ENCODE measurements at regions not wholly inside any gene's neighbourhood (a gene's known extent, or its start where the extent isn't known, plus 50 kb on each side); places are given as distances from the start of the nearest gene placed in this dataset.

- Mint-ChIP-seq H3K4me1 (no peaks in the 10 kb centered on the region), H3K9me3 (no peaks in the 10 kb centered on the region), H3K27me3 (no peaks in the 10 kb centered on the region), H3K4me3 (no peak overlapping the region), H3K27ac (no peak overlapping the region), H3K36me3 (ENCODE audit: low read depth) (no peaks in the 10 kb centered on the region)
- ChIA-PET CTCF (no interaction called here), POLR2A (no interaction called here)
- DNase-seq = no peak
Measured at GRCh38 chr19:30207357-30207756, 164.8 kb upstream of the ZNF536 start.

- H3K4me3 Mint-ChIP-seq = no peak overlapping the region
- CTCF ChIA-PET = no interaction called here
- DNase-seq = no peak
- H3K27ac Mint-ChIP-seq = no peak overlapping the region
- POLR2A ChIA-PET = no interaction called here
- H3K36me3 Mint-ChIP-seq (ENCODE audit: low read depth) = no peaks in the 10 kb centered on the region
- no peaks in the 10 kb centered on the region for H3K9me3 Mint-ChIP-seq
- H3K27me3 Mint-ChIP-seq = no peaks in the 10 kb centered on the region
- H3K4me1 Mint-ChIP-seq = no peaks in the 10 kb centered on the region
Measured at GRCh38 chr19:30208436-30209060, 163.6 kb upstream of the ZNF536 start.

- ChIA-PET POLR2A (no interaction called here), CTCF (no interaction called here)
- no peak for DNase-seq
- no peaks in the 10 kb centered on the region for H3K36me3 Mint-ChIP-seq (ENCODE audit: low read depth)
- H3K4me1 Mint-ChIP-seq = peaks cover 6% of the 10 kb centered on the region
- no peak overlapping the region for H3K4me3 Mint-ChIP-seq
- H3K27ac Mint-ChIP-seq = no peak overlapping the region
- no peaks in the 10 kb centered on the region for H3K27me3 Mint-ChIP-seq
- H3K9me3 Mint-ChIP-seq = no peaks in the 10 kb centered on the region
Measured at GRCh38 chr19:30209617-30210600, 162.3 kb upstream of the ZNF536 start.

GRCh38 chr19:30212574-30212973 is 159.6 kb upstream of the ZNF536 start:
- Mint-ChIP-seq H3K27me3 (peaks cover 6% of the 10 kb centered on the region), H3K27ac (no peak overlapping the region), H3K9me3 (no peaks in the 10 kb centered on the region), H3K36me3 (ENCODE audit: low read depth) (no peaks in the 10 kb centered on the region), H3K4me3 (no peak overlapping the region), H3K4me1 (peaks cover 8% of the 10 kb centered on the region)
- POLR2A ChIA-PET = no interaction called here
- CTCF ChIA-PET = interaction anchor here (0.6 kb wide), 1 partner anchor 63 kb away, joined by 4 read pairs; no protein-coding TSS in a partner anchor
- DNase-seq = no peak

GRCh38 chr19:30214651-30215051 is 157.5 kb upstream of the ZNF536 start:
- CTCF ChIA-PET = no interaction called here

GRCh38 chr19:30215248-30215647 is 156.9 kb upstream of the ZNF536 start:
- Mint-ChIP-seq H3K27me3 (peaks cover 7% of the 10 kb centered on the region), H3K4me3 (no peak overlapping the region), H3K36me3 (ENCODE audit: low read depth) (no peaks in the 10 kb centered on the region), H3K4me1 (peaks cover 8% of the 10 kb centered on the region), H3K9me3 (no peaks in the 10 kb centered on the region), H3K27ac (no peak overlapping the region)
- ChIA-PET POLR2A (interaction anchor here (0.6 kb wide), 1 partner anchor 820 kb away, joined by 4 read pairs; no protein-coding TSS in a partner anchor), CTCF (interaction anchor here (0.8 kb wide), 1 partner anchor 10 kb away, joined by 4 read pairs; no protein-coding TSS in a partner anchor)
- DNase-seq = no peak

More at GRCh38 chr19:30214651-30215051, 157.5 kb upstream of the ZNF536 start:
- Mint-ChIP-seq H3K9me3 (no peaks in the 10 kb centered on the region), H3K4me1 (peaks cover 8% of the 10 kb centered on the region), H3K27ac (no peak overlapping the region), H3K36me3 (ENCODE audit: low read depth) (no peaks in the 10 kb centered on the region), H3K27me3 (peaks cover 7% of the 10 kb centered on the region), H3K4me3 (no peak overlapping the region)
- POLR2A ChIA-PET = interaction anchor here (0.6 kb wide), 1 partner anchor 820 kb away, joined by 4 read pairs; no protein-coding TSS in a partner anchor
- peak; percentile 26 for DNase-seq

GRCh38 chr19:30216453-30216852 is 155.7 kb upstream of the ZNF536 start:
- POLR2A ChIA-PET = no interaction called here
- CTCF ChIA-PET = no interaction called here

GRCh38 chr19:30217461-30217860 is 154.7 kb upstream of the ZNF536 start:
- DNase-seq = peak; percentile 0
- H3K4me1 Mint-ChIP-seq = peaks cover 8% of the 10 kb centered on the region
- no peak overlapping the region for H3K4me3 Mint-ChIP-seq
- peaks cover 23% of the 10 kb centered on the region for H3K27me3 Mint-ChIP-seq
- H3K27ac Mint-ChIP-seq = no peak overlapping the region
- ChIA-PET CTCF (interaction anchor here (0.6 to 1.5 kb wide), 2 partner anchors 21 to 295 kb away, joined by 3 to 5 read pairs; no protein-coding TSS in a partner anchor), POLR2A (no interaction called here)
- no peaks in the 10 kb centered on the region for H3K36me3 Mint-ChIP-seq (ENCODE audit: low read depth)
- no peaks in the 10 kb centered on the region for H3K9me3 Mint-ChIP-seq

More at GRCh38 chr19:30216453-30216852, 155.7 kb upstream of the ZNF536 start:
- no peak for DNase-seq
- Mint-ChIP-seq H3K4me1 (peaks cover 8% of the 10 kb centered on the region), H3K27me3 (peaks cover 16% of the 10 kb centered on the region), H3K9me3 (no peaks in the 10 kb centered on the region), H3K27ac (no peak overlapping the region), H3K36me3 (ENCODE audit: low read depth) (no peaks in the 10 kb centered on the region), H3K4me3 (no peak overlapping the region)

- H3K9me3 Mint-ChIP-seq = no peaks in the 10 kb centered on the region
- POLR2A ChIA-PET = no interaction called here
Measured at GRCh38 chr19:30219702-30220101, 152.5 kb upstream of the ZNF536 start.

GRCh38 chr19:30221176-30221575 is 151.0 kb upstream of the ZNF536 start:
- H3K27ac Mint-ChIP-seq = peak overlapping the region; percentile 42
- H3K4me3 Mint-ChIP-seq = no peak overlapping the region
- ChIA-PET CTCF (no interaction called here), POLR2A (no interaction called here)
- peaks cover 9% of the 10 kb centered on the region for H3K4me1 Mint-ChIP-seq
- H3K9me3 Mint-ChIP-seq = no peaks in the 10 kb centered on the region
- peaks cover 50% of the 10 kb centered on the region for H3K27me3 Mint-ChIP-seq
- H3K36me3 Mint-ChIP-seq (ENCODE audit: low read depth) = peaks cover 5% of the 10 kb centered on the region
- no peak for DNase-seq

More at GRCh38 chr19:30219702-30220101, 152.5 kb upstream of the ZNF536 start:
- CTCF ChIA-PET = no interaction called here
- Mint-ChIP-seq H3K36me3 (ENCODE audit: low read depth) (no peaks in the 10 kb centered on the region), H3K27me3 (peaks cover 41% of the 10 kb centered on the region), H3K4me3 (no peak overlapping the region), H3K27ac (no peak overlapping the region), H3K4me1 (peaks cover 6% of the 10 kb centered on the region)
- peak; percentile 1 for DNase-seq

GRCh38 chr19:30222428-30222873 is 149.7 kb upstream of the ZNF536 start:
- Mint-ChIP-seq H3K27me3 (peaks cover 56% of the 10 kb centered on the region), H3K27ac (no peak overlapping the region), H3K9me3 (no peaks in the 10 kb centered on the region), H3K36me3 (ENCODE audit: low read depth) (peaks cover 5% of the 10 kb centered on the region), H3K4me3 (no peak overlapping the region), H3K4me1 (peaks cover 18% of the 10 kb centered on the region)
- ChIA-PET CTCF (no interaction called here), POLR2A (no interaction called here)
- no peak for DNase-seq

GRCh38 chr19:30222992-30223865 is 149.0 kb upstream of the ZNF536 start:
- H3K27ac Mint-ChIP-seq = peak overlapping the region; percentile 44

More at GRCh38 chr19:30222992-30223865, 149.0 kb upstream of the ZNF536 start:
- Mint-ChIP-seq H3K9me3 (no peaks in the 10 kb centered on the region), H3K27me3 (peaks cover 57% of the 10 kb centered on the region), H3K36me3 (ENCODE audit: low read depth) (peaks cover 5% of the 10 kb centered on the region), H3K4me1 (peaks cover 21% of the 10 kb centered on the region), H3K4me3 (no peak overlapping the region)
- ChIA-PET POLR2A (no interaction called here), CTCF (interaction anchor here (0.5 kb wide), 1 partner anchor 245 kb away, joined by 3 read pairs; no protein-coding TSS in a partner anchor)
- no peak for DNase-seq
